Fibroblast of the aortic adventitia (primary cell): ENCODE measurements at regions not wholly inside any gene's neighbourhood (a gene's known extent, or its start where the extent isn't known, plus 50 kb on each side); places are given as distances from the start of the nearest gene placed in this dataset.
A peak's percentile ranks its signal among the peaks of the same experiment; 100 is the strongest.

ENCODE experiments used
- DNase-seq: peaks from one replicate; pipeline ENCODE4 v3.0.0-alpha.2; 2010; ENCODE audit warnings: low read depth
- H3K4me3 ChIP-seq: 2 replicates; pipeline ENCODE4 v1.5.1; 2011; ENCODE audit warnings: low read depth, mild to moderate bottlenecking, control low read depth, low read length, moderate library complexity
- CTCF ChIP-seq: IDR thresholded peaks from 2 replicates; pipeline ENCODE4 v1.5.1; 2011; ENCODE audit warnings: mild to moderate bottlenecking, low read length, control low read depth, inconsistent platforms; ENCODE audit not compliant: insufficient read depth

GRCh38 chr4:147049946-147050345 lies 104.3 kb upstream of the TTC29 start:
- H3K4me3 ChIP-seq: no peak overlapping the region
- no peak for TF ChIP-seq CTCF
- no peak for DNase-seq

- H3K4me3 ChIP-seq: no peak overlapping the region
- no peak for TF ChIP-seq CTCF
- peak; percentile 92 for DNase-seq
Measured at GRCh38 chr4:147050356-147050765, 104.7 kb upstream of the TTC29 start.

- no peak for DNase-seq
- no peak for TF ChIP-seq CTCF
- H3K4me3 ChIP-seq: no peak overlapping the region
Measured at GRCh38 chr4:147052361-147052760, 106.7 kb upstream of the TTC29 start.

GRCh38 chr4:147054228-147054872 lies 108.7 kb upstream of the TTC29 start:
- no peak overlapping the region for H3K4me3 ChIP-seq
- peak; percentile 63 for DNase-seq
- TF ChIP-seq CTCF: no peak

- H3K4me3 ChIP-seq: peak overlapping the region; percentile 41
- TF ChIP-seq CTCF: peak; percentile 43
- DNase-seq: peak; percentile 50
Measured at GRCh38 chr4:147056940-147057610, 111.4 kb upstream of the TTC29 start.

- TF ChIP-seq CTCF: no peak
- H3K4me3 ChIP-seq: peak overlapping the region; percentile 41
- DNase-seq: peak; percentile 70
Measured at GRCh38 chr4:147057611-147058190, 112.0 kb upstream of the TTC29 start.
